Ishikawa (cell line): ENCODE measurements at regions not wholly inside any gene's neighbourhood (a gene's known extent, or its start where the extent isn't known, plus 50 kb on each side); places are given as distances from the start of the nearest gene placed in this dataset.

ENCODE experiments used
- CEBPB ChIP-seq: IDR thresholded peaks from 2 replicates; pipeline ENCODE4 v1.6.1; 2012
- CREB1 ChIP-seq: IDR thresholded peaks from 2 replicates; pipeline ENCODE4 v1.6.1; 2012; ENCODE audit warnings: low read depth
- EGR1 ChIP-seq: IDR thresholded peaks from 2 replicates; pipeline ENCODE4 v1.6.1; 2012
- EP300 ChIP-seq: IDR thresholded peaks from 2 replicates; pipeline ENCODE4 v1.6.1; 2012; ENCODE audit warnings: borderline replicate concordance
- FOXM1 ChIP-seq: IDR thresholded peaks from 2 replicates; pipeline ENCODE4 v1.6.1; 2012; ENCODE audit warnings: low read depth, borderline replicate concordance
- MAX ChIP-seq: IDR thresholded peaks from 2 replicates; pipeline ENCODE4 v1.6.1; 2012
- NFIC ChIP-seq: IDR thresholded peaks from 2 replicates; pipeline ENCODE4 v1.6.1; 2012
- RAD21 ChIP-seq: IDR thresholded peaks from 2 replicates; pipeline ENCODE4 v1.6.1; 2012; ENCODE audit warnings: low read depth
- REST ChIP-seq: IDR thresholded peaks from 2 replicates; pipeline ENCODE4 v1.6.1; 2012; ENCODE audit warnings: low read depth, mild to moderate bottlenecking
- TAF1 ChIP-seq: IDR thresholded peaks from 2 replicates; pipeline ENCODE4 v1.6.1; 2012; ENCODE audit warnings: low read depth, mild to moderate bottlenecking
- TCF12 ChIP-seq: IDR thresholded peaks from 2 replicates; pipeline ENCODE4 v1.6.1; 2012; ENCODE audit warnings: low read depth
- TEAD4 ChIP-seq: IDR thresholded peaks from 2 replicates; pipeline ENCODE4 v1.6.1; 2012
- USF1 ChIP-seq: IDR thresholded peaks from 2 replicates; pipeline ENCODE4 v1.6.1; 2012
- YY1 ChIP-seq: IDR thresholded peaks from 2 replicates; pipeline ENCODE4 v1.6.1; 2012; ENCODE audit warnings: low read depth
- ZBTB7A ChIP-seq: IDR thresholded peaks from 2 replicates; pipeline ENCODE4 v1.6.1; 2012; ENCODE audit warnings: low read depth

- TF ChIP-seq FOXM1 (no peak), TCF12 (no peak), MAX (no peak), NFIC (no peak), YY1 (no peak), EGR1 (no peak), CREB1 (no peak), CEBPB (no peak), REST (no peak), USF1 (no peak), RAD21 (no peak), TAF1 (no peak), EP300 (no peak), TEAD4 (no peak), ZBTB7A (no peak)
Observed at GRCh38 chr3:159816512-159816911, 172.1 kb upstream of the IL12A start.

GRCh38 chr3:159817126-159817525 is 171.5 kb upstream of the IL12A start:
- TF ChIP-seq USF1 (no peak), EGR1 (no peak)

- TF ChIP-seq EP300 (no peak), TAF1 (no peak), REST (no peak), USF1 (no peak), TEAD4 (no peak), EGR1 (no peak), YY1 (no peak), TCF12 (no peak), ZBTB7A (no peak), FOXM1 (no peak), NFIC (no peak), MAX (no peak), CREB1 (no peak), RAD21 (no peak), CEBPB (no peak)
Observed at GRCh38 chr3:159817571-159817970, 171.1 kb upstream of the IL12A start.

- TF ChIP-seq ZBTB7A (no peak), RAD21 (peak; percentile 5; the same call in 1 of the 2 replicates), TCF12 (no peak), TAF1 (no peak), CREB1 (no peak), YY1 (no peak)
Observed at GRCh38 chr3:159818399-159818798, 170.2 kb upstream of the IL12A start.

GRCh38 chr3:159818997-159819500 is 169.6 kb upstream of the IL12A start:
- TF ChIP-seq RAD21 = no peak
- TF ChIP-seq TAF1 = no peak
- TF ChIP-seq YY1 = no peak
- no peak for TF ChIP-seq EGR1
- TF ChIP-seq MAX = no peak
- no peak for TF ChIP-seq EP300
- no peak for TF ChIP-seq NFIC
- TF ChIP-seq CREB1 = no peak

GRCh38 chr3:159819676-159820075 is 169.0 kb upstream of the IL12A start:
- no peak for TF ChIP-seq USF1
- no peak for TF ChIP-seq EGR1
- no peak for TF ChIP-seq TAF1
- TF ChIP-seq RAD21 = no peak
- no peak for TF ChIP-seq CREB1
- TF ChIP-seq ZBTB7A = no peak
